B cell (primary cell): ENCODE measurements at regions not wholly inside any gene's neighbourhood (a gene's known extent, or its start where the extent isn't known, plus 50 kb on each side); places are given as distances from the start of the nearest gene placed in this dataset.

ENCODE experiments used
- ATAC-seq: fragments of 200-7000 bp; cut with Tn5 transposase; one replicate; pipeline ENCODE4 v1.10.0; 2021; ENCODE audit warnings: low read depth, mild to moderate bottlenecking, moderate number of reproducible peaks, moderate library complexity
- CTCF ChIA-PET: fragments of 350-600 bp; sonication (Branson Sonifier 250); formaldehyde crosslinking; loops from one replicate; lab custom pipeline; 2021; ENCODE audit warnings: antibody characterized with exemption, inconsistent platforms; lab: Charles Lee
- POLR2A ChIA-PET: fragments of 350-600 bp; sonication (Branson Sonifier 250); formaldehyde crosslinking; loops from one replicate; lab custom pipeline; 2021; ENCODE audit warnings: antibody characterized with exemption; lab: Charles Lee
- DNase-seq: peaks from one replicate; pipeline ENCODE4 v3.0.0; 2013
- H2AFZ ChIP-seq: 2 replicates; pipeline ENCODE4 v1.6.1; 2012; ENCODE audit warnings: mild to moderate bottlenecking, low read depth, low read length; ENCODE audit not compliant: insufficient read depth, poor library complexity, severe bottlenecking
- H3K27ac ChIP-seq, 2 donors: 1 replicate in 1 of 2; 2 replicates in 1 of 2; pipeline ENCODE4 v1.5.1; 2012 to 2013; ENCODE audit warnings: low read length in 2 of 2, mild to moderate bottlenecking in 2 of 2, moderate library complexity in 1 of 2
- H3K27me3 ChIP-seq, 4 experiments: fragments of 200-600 bp in 1 of 4; sonication (generic) in 1 of 4; replicated peaks in 1 of 4; 1 replicate in 2 of 4; 2 replicates in 2 of 4; pipeline versions ENCODE4 v1.6.1 to v1.7.0; 2013 to 2016; ENCODE audit warnings: low read length in 3 of 4, mild to moderate bottlenecking in 2 of 4, mixed read lengths in 1 of 4, moderate library complexity in 1 of 4; ENCODE audit not compliant: insufficient read depth in 4 of 4, control insufficient read depth in 3 of 4; ENCODE audit errors: control extremely low read depth in 1 of 4
- H3K36me3 ChIP-seq, 2 experiments: replicated peaks in 1 of 2; 1 replicate in 1 of 2; 2 replicates in 1 of 2; pipeline versions ENCODE4 v1.6.1 to v1.7.1; 2013; ENCODE audit warnings: low read length in 1 of 2; ENCODE audit not compliant: insufficient read depth in 2 of 2, control insufficient read depth in 1 of 2; ENCODE audit errors: control extremely low read depth in 1 of 2, extremely low read depth in 1 of 2
- H3K4me1 ChIP-seq, 2 donors: fragments of 200-600 bp in 1 of 2; sonication (generic) in 1 of 2; 1 replicate in 1 of 2; 2 replicates in 1 of 2; pipeline versions ENCODE4 v1.5.1 to v1.6.1; 2013 to 2017; ENCODE audit warnings: low read length in 2 of 2; ENCODE audit not compliant: control insufficient read depth in 2 of 2, insufficient read depth in 2 of 2
- H3K4me2 ChIP-seq: replicated peaks from 2 replicates; pipeline ENCODE3; 2012; ENCODE audit warnings: mild to moderate bottlenecking, low read depth, low read length; ENCODE audit not compliant: poor library complexity, severe bottlenecking
- H3K4me3 ChIP-seq, 5 experiments: fragments of 200-600 bp in 1 of 5; sonication (generic) in 1 of 5; 1 replicate in 3 of 5; 2 replicates in 2 of 5; pipeline versions ENCODE4 v1.5.1 to v1.7.0; 2011 to 2016; ENCODE audit warnings: low read length in 4 of 5, mild to moderate bottlenecking in 4 of 5, low read depth in 2 of 5, control low read depth in 1 of 5, moderate library complexity in 1 of 5; ENCODE audit not compliant: insufficient read depth in 1 of 5; ENCODE audit errors: control extremely low read depth in 1 of 5, extremely low read depth in 1 of 5
- H3K79me2 ChIP-seq: fragments of 200-600 bp; sonication (generic); one replicate; pipeline ENCODE4 v1.6.0; 2016; ENCODE audit warnings: low read length; ENCODE audit not compliant: control insufficient read depth, insufficient read depth
- H3K9ac ChIP-seq: fragments of 200-600 bp; sonication (generic); 2 replicates; pipeline ENCODE4 v1.6.1; 2017; ENCODE audit warnings: mild to moderate bottlenecking, low read length, moderate library complexity
- H3K9me3 ChIP-seq, 3 donors: one replicate each; pipeline versions ENCODE4 v1.6.1 to v1.7.1; 2013; ENCODE audit warnings: low read length in 2 of 3; ENCODE audit not compliant: control insufficient read depth in 2 of 3, insufficient read depth in 1 of 3; ENCODE audit errors: control extremely low read depth in 1 of 3
- H4K20me1 ChIP-seq: 2 replicates; pipeline ENCODE4 v1.6.0; 2012; ENCODE audit warnings: mild to moderate bottlenecking, low read length; ENCODE audit not compliant: insufficient read depth, control insufficient read depth, poor library complexity, severe bottlenecking
- H3K27ac Mint-ChIP-seq: one replicate; pipeline ENCODE4 v1.8.0; 2021; ENCODE audit warnings: mixed read lengths
- H3K27me3 Mint-ChIP-seq: one replicate; pipeline ENCODE4 v1.8.0; 2021; ENCODE audit warnings: mixed read lengths
- H3K4me1 Mint-ChIP-seq: one replicate; pipeline ENCODE4 v1.8.0; 2021; ENCODE audit warnings: mixed read lengths
- H3K4me3 Mint-ChIP-seq: one replicate; pipeline ENCODE4 v1.8.0; 2021; ENCODE audit warnings: mixed read lengths
- H3K9me3 Mint-ChIP-seq: one replicate; pipeline ENCODE4 v1.8.0; 2022; ENCODE audit warnings: mixed read lengths; ENCODE audit not compliant: insufficient read depth
- EZH2 ChIP-seq: IDR thresholded peaks from 2 replicates; pipeline ENCODE4 v1.6.1; 2012; ENCODE audit warnings: borderline replicate concordance, low read depth, mild to moderate bottlenecking, moderate library complexity, low read length; ENCODE audit not compliant: insufficient read depth, poor library complexity, severe bottlenecking
- WGBS: methylation state at CpG from one replicate; pipeline ENCODE4 v1.1.5; 2013; ENCODE audit warnings: missing lambda C conversion rate; ENCODE audit not compliant: insufficient coverage; 5-methylcytosine and 5-hydroxymethylcytosine counted together
- intact Hi-C: fragments of 100-400 bp; cut with micrococcal nuclease; formaldehyde crosslinking; loops from one replicate; pipeline ENCODE4 v1.10.0; 2022
- TF ChIP-seq, protein P1 (sequence below): fragments of 200-600 bp; IDR thresholded peaks from one replicate; pipeline ENCODE4 v1.8.0; 2022; ENCODE audit warnings: antibody characterized with exemption, mild to moderate bottlenecking

- intact Hi-C loops, result no loop called here
- H3K27ac ChIP-seq, result no peak overlapping the region
- ChIA-PET POLR2A (no interaction called here), CTCF (no interaction called here)
- H3K27me3 ChIP-seq, result no peaks in the 10 kb centered on the region
- no peak overlapping the region for H3K4me3 Mint-ChIP-seq
- no peaks in the 10 kb centered on the region for H3K36me3 ChIP-seq
- H3K4me2 ChIP-seq, result no peak overlapping the region
- H3K4me1 ChIP-seq, result no peaks in the 10 kb centered on the region
- no peak overlapping the region for H3K27ac Mint-ChIP-seq
- H3K79me2 ChIP-seq, result no peaks in the 10 kb centered on the region
- H3K4me3 ChIP-seq, result no peak overlapping the region
- TF ChIP-seq EZH2, result no peak
- TF ChIP-seq, protein P1, sequence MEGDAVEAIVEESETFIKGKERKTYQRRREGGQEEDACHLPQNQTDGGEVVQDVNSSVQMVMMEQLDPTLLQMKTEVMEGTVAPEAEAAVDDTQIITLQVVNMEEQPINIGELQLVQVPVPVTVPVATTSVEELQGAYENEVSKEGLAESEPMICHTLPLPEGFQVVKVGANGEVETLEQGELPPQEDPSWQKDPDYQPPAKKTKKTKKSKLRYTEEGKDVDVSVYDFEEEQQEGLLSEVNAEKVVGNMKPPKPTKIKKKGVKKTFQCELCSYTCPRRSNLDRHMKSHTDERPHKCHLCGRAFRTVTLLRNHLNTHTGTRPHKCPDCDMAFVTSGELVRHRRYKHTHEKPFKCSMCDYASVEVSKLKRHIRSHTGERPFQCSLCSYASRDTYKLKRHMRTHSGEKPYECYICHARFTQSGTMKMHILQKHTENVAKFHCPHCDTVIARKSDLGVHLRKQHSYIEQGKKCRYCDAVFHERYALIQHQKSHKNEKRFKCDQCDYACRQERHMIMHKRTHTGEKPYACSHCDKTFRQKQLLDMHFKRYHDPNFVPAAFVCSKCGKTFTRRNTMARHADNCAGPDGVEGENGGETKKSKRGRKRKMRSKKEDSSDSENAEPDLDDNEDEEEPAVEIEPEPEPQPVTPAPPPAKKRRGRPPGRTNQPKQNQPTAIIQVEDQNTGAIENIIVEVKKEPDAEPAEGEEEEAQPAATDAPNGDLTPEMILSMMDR, result no peak
- H3K27me3 Mint-ChIP-seq, result peaks cover 19% of the 10 kb centered on the region
- 30% methylated on average over 1 of the region's 3 CpGs for WGBS
- H2AFZ ChIP-seq, result no peak overlapping the region
- no peak for ATAC-seq
- H3K9ac ChIP-seq, result no peak overlapping the region
- no peaks in the 10 kb centered on the region for H3K4me1 Mint-ChIP-seq
- H4K20me1 ChIP-seq, result no peaks in the 10 kb centered on the region
- H3K9me3 Mint-ChIP-seq, result peaks cover 8% of the 10 kb centered on the region
- H3K9me3 ChIP-seq, result peaks cover 1 to 13% (median 11%) of the 10 kb centered on the region in 3 donors
- no peak for DNase-seq
Observed at GRCh38 chr16:16905850-16906249, 526.9 kb downstream of the NPIPA7 start.

DNA sequence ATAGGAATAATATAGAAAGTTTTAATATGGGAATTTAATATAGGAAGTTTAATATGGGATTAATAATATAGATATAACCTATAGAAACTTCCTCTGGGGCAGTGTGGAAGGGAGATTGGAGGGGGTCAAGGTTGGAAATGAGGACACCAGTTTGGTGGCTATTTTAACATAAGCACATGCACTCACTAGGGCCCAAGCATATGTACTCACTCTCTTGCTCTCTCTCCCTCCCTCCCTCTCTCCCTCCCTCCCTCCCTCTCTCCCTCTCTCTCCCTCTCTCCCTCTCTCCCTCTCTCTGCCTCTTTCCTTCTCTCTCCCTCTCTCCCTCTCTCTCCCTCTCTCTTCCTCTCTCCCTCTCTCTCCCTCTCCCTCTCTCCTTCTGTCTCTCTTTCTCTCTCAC lies 528.1 kb downstream of the NPIPA7 start:
- no peak overlapping the region for H3K4me2 ChIP-seq
- H3K27me3 Mint-ChIP-seq, result peaks cover 19% of the 10 kb centered on the region
- H4K20me1 ChIP-seq, result no peaks in the 10 kb centered on the region
- no peak overlapping the region for H3K4me3 ChIP-seq
- no peaks in the 10 kb centered on the region for H3K4me1 Mint-ChIP-seq
- H3K4me1 ChIP-seq, result no peaks in the 10 kb centered on the region
- POLR2A ChIA-PET, result no interaction called here
- TF ChIP-seq, protein P1, result no peak
- TF ChIP-seq EZH2, result no peak
- H3K9ac ChIP-seq, result no peak overlapping the region
- H3K4me3 Mint-ChIP-seq, result no peak overlapping the region
- no peak for ATAC-seq
- CTCF ChIA-PET, result no interaction called here
- H3K27me3 ChIP-seq, result no peaks in the 10 kb centered on the region
- peaks cover 8% of the 10 kb centered on the region for H3K9me3 Mint-ChIP-seq
- H3K36me3 ChIP-seq, result no peaks in the 10 kb centered on the region
- no peak for DNase-seq
- H3K27ac Mint-ChIP-seq, result no peak overlapping the region
- H3K79me2 ChIP-seq, result no peaks in the 10 kb centered on the region
- H3K27ac ChIP-seq, result no peak overlapping the region
- peaks cover 1 to 10% (median 6%) of the 10 kb centered on the region in 3 donors for H3K9me3 ChIP-seq
- H2AFZ ChIP-seq, result no peak overlapping the region
- intact Hi-C loops, result no loop called here
